CD14-positive monocyte (primary cell): ENCODE measurements at regions not wholly inside any gene's neighbourhood (a gene's known extent, or its start where the extent isn't known, plus 50 kb on each side); places are given as distances from the start of the nearest gene placed in this dataset.

ENCODE experiments used
- DNase-seq, 3 donors: peaks; one replicate each; pipeline ENCODE4 v3.0.0-alpha.2; 2011 to 2022
- H2AFZ ChIP-seq: 2 replicates; pipeline ENCODE4 v1.6.0; 2012; ENCODE audit warnings: mild to moderate bottlenecking, low read depth, low read length, inconsistent platforms; ENCODE audit not compliant: insufficient read depth, poor library complexity, severe bottlenecking
- H3K27ac ChIP-seq, 2 donors: 1 replicate in 1 of 2; 2 replicates in 1 of 2; pipeline ENCODE4 v1.5.1; 2012 to 2013; ENCODE audit warnings: low read length in 2 of 2, control low read depth in 1 of 2, inconsistent platforms in 1 of 2, low read depth in 1 of 2, mild to moderate bottlenecking in 1 of 2
- H3K27me3 ChIP-seq, 2 donors: one replicate each; pipeline versions ENCODE4 v1.6.0 to v1.6.1; 2011 to 2013; ENCODE audit warnings: low read length in 2 of 2; ENCODE audit not compliant: control insufficient read depth in 2 of 2, insufficient read depth in 2 of 2
- H3K36me3 ChIP-seq, 2 donors: replicated peaks in 1 of 2; 1 replicate in 1 of 2; 2 replicates in 1 of 2; pipeline versions ENCODE4 v1.5.1 to v1.6.1; 2012 to 2013; ENCODE audit warnings: low read length in 2 of 2, control low read depth in 1 of 2, inconsistent platforms in 1 of 2, mild to moderate bottlenecking in 1 of 2; ENCODE audit not compliant: insufficient read depth in 2 of 2, control insufficient read depth in 1 of 2
- H3K4me1 ChIP-seq, 2 donors: 1 replicate in 1 of 2; 2 replicates in 1 of 2; pipeline versions ENCODE4 v1.5.1 to v1.6.1; 2012 to 2013; ENCODE audit warnings: low read length in 2 of 2, control low read depth in 1 of 2, inconsistent platforms in 1 of 2, mild to moderate bottlenecking in 1 of 2, moderate library complexity in 1 of 2; ENCODE audit not compliant: insufficient read depth in 2 of 2, control insufficient read depth in 1 of 2
- H3K4me2 ChIP-seq: replicated peaks from 2 replicates; pipeline ENCODE3; 2012; ENCODE audit warnings: low read length, moderate library complexity, mild to moderate bottlenecking; ENCODE audit not compliant: poor library complexity, severe bottlenecking; ENCODE audit errors: extremely low read depth
- H3K4me3 ChIP-seq, 3 experiments: fragments of 200-600 bp in 1 of 3; sonication (generic) in 1 of 3; replicated peaks in 1 of 3; 1 replicate in 2 of 3; 2 replicates in 1 of 3; pipeline ENCODE4 v1.5.1; 2011 to 2013; ENCODE audit warnings: low read length in 3 of 3, mild to moderate bottlenecking in 3 of 3, control low read depth in 2 of 3, low read depth in 2 of 3, inconsistent platforms in 1 of 3, moderate library complexity in 1 of 3
- H3K79me2 ChIP-seq: 2 replicates; pipeline ENCODE4 v1.6.0; 2012; ENCODE audit warnings: mild to moderate bottlenecking, control low read depth, inconsistent platforms, low read length, moderate library complexity; ENCODE audit not compliant: insufficient read depth
- H3K9ac ChIP-seq: 2 replicates; pipeline ENCODE4 v1.6.0; 2017; ENCODE audit warnings: low read length, mild to moderate bottlenecking; ENCODE audit not compliant: insufficient read depth, poor library complexity, severe bottlenecking
- H3K9me3 ChIP-seq, 2 donors: replicated peaks in 1 of 2; 1 replicate in 1 of 2; 2 replicates in 1 of 2; pipeline versions ENCODE4 v1.5.1 to v1.6.1; 2012 to 2013; ENCODE audit warnings: low read length in 2 of 2, control low read depth in 1 of 2; ENCODE audit not compliant: control insufficient read depth in 1 of 2, insufficient read depth in 1 of 2
- H4K20me1 ChIP-seq: 2 replicates; pipeline ENCODE4 v1.6.0; 2012; ENCODE audit warnings: mild to moderate bottlenecking, low read length, control low read depth, moderate library complexity; ENCODE audit not compliant: insufficient read depth
- H3K27ac Mint-ChIP-seq, 7 donors: one replicate each; pipeline ENCODE4 v1.8.0; 2020; ENCODE audit warnings: mild to moderate bottlenecking in 7 of 7, mixed read lengths in 7 of 7, moderate library complexity in 6 of 7, inconsistent platforms in 2 of 7
- H3K27me3 Mint-ChIP-seq, 3 donors: one replicate each; pipeline ENCODE4 v1.8.0; 2021 to 2022; ENCODE audit warnings: low read depth in 3 of 3, mild to moderate bottlenecking in 3 of 3, mixed read lengths in 3 of 3, moderate library complexity in 3 of 3, inconsistent platforms in 1 of 3
- H3K36me3 Mint-ChIP-seq, 2 donors: one replicate each; pipeline ENCODE4 v1.8.0; 2020; ENCODE audit warnings: mixed read lengths in 2 of 2, inconsistent platforms in 1 of 2, mild to moderate bottlenecking in 1 of 2
- H3K4me1 Mint-ChIP-seq: one replicate; pipeline ENCODE4 v1.8.0; 2020; ENCODE audit warnings: mild to moderate bottlenecking, mixed read lengths
- H3K4me3 Mint-ChIP-seq, 2 donors: one replicate each; pipeline ENCODE4 v1.8.0; 2020; ENCODE audit warnings: mild to moderate bottlenecking in 2 of 2, mixed read lengths in 2 of 2, moderate library complexity in 1 of 2
- H3K9me3 Mint-ChIP-seq, 7 donors: one replicate each; pipeline ENCODE4 v1.8.0; 2020 to 2022; ENCODE audit warnings: mixed read lengths in 7 of 7, mild to moderate bottlenecking in 6 of 7, moderate library complexity in 6 of 7, inconsistent platforms in 2 of 7
- CTCF ChIP-seq: fragments of 200-600 bp; IDR thresholded peaks from one replicate; pipeline ENCODE4 v1.8.0; 2022; ENCODE audit warnings: antibody characterized with exemption, mild to moderate bottlenecking
- WGBS: methylation state at CpG from one replicate; pipeline ENCODE4 v1.1.5; 2013; ENCODE audit warnings: missing lambda C conversion rate; ENCODE audit not compliant: insufficient coverage; 5-methylcytosine and 5-hydroxymethylcytosine counted together
- intact Hi-C, 2 donors: fragments of 100-400 bp; cut with micrococcal nuclease; formaldehyde crosslinking; loops; one replicate each; pipeline versions ENCODE4 v1.15.0 to v1.15.1; 2023

DNA sequence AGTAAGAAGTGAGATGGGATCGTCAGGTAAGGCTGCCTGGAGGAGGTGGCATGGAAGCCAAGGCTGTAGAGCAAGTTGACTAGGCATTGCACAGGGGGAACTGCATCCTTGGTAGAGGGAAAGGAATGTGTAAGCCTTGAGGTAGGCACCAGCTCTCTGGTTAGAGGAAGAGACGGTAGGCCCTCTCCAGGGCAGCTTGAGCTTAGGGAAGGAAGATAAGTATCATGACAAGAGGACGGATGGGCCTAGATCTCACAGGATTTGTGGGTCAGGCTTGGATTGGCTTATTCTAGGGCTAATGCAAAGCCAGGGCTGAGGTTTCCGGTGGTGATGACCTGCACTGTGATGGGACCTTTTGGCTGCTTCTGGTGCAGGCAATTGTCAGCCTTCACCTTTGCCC is 1035.8 kb downstream of the TBC1D22A start:
- H3K36me3 Mint-ChIP-seq = no peaks in the 10 kb centered on the region
- H3K4me2 ChIP-seq = no peak overlapping the region
- TF ChIP-seq CTCF = no peak
- H3K4me1 Mint-ChIP-seq = no peaks in the 10 kb centered on the region
- no peak overlapping the region for H3K27ac Mint-ChIP-seq
- no peaks in the 10 kb centered on the region for H4K20me1 ChIP-seq
- no peak overlapping the region for H3K27ac ChIP-seq
- 87% methylated on average over 4 of the region's 4 CpGs for WGBS
- no peak overlapping the region for H3K4me3 Mint-ChIP-seq
- no peak for DNase-seq
- no peaks in the 10 kb centered on the region for H3K79me2 ChIP-seq
- no peaks in the 10 kb centered on the region for H3K27me3 ChIP-seq
- intact Hi-C loops = no loop called here
- no peak overlapping the region for H3K9ac ChIP-seq
- no peak overlapping the region for H3K4me3 ChIP-seq
- no peak overlapping the region for H2AFZ ChIP-seq
- H3K4me1 ChIP-seq = no peaks in the 10 kb centered on the region
- H3K27me3 Mint-ChIP-seq = peaks cover 0 to 17% (median 2%) of the 10 kb centered on the region in 3 donors
- peaks cover 0 to 17% (median 7%) of the 10 kb centered on the region in 7 donors for H3K9me3 Mint-ChIP-seq
- no peaks in the 10 kb centered on the region for H3K36me3 ChIP-seq
- peaks cover 0 to 16% of the 10 kb centered on the region in 2 donors for H3K9me3 ChIP-seq

GRCh38 chr22:47797342-47797945 is 1035.0 kb downstream of the TBC1D22A start:
- Histone ChIP-seq H2AFZ (no peak overlapping the region), H4K20me1 (no peaks in the 10 kb centered on the region), H3K9ac (no peak overlapping the region), H3K36me3 (no peaks in the 10 kb centered on the region), H3K9me3 (peaks cover 0 to 16% of the 10 kb centered on the region in 2 donors), H3K27ac (no peak overlapping the region), H3K4me2 (no peak overlapping the region), H3K4me1 (no peaks in the 10 kb centered on the region), H3K27me3 (no peaks in the 10 kb centered on the region), H3K79me2 (no peaks in the 10 kb centered on the region), H3K4me3 (no peak overlapping the region)
- no peak for TF ChIP-seq CTCF
- intact Hi-C loops = no loop called here
- Mint-ChIP-seq H3K27ac (no peak overlapping the region), H3K4me3 (no peak overlapping the region), H3K27me3 (peaks cover 0 to 13% (median 0%) of the 10 kb centered on the region in 3 donors), H3K36me3 (no peaks in the 10 kb centered on the region), H3K9me3 (peaks cover 0 to 17% (median 7%) of the 10 kb centered on the region in 7 donors), H3K4me1 (no peaks in the 10 kb centered on the region)
- DNase-seq = no peak
- WGBS = 71% methylated on average over 1 of the region's 6 CpGs
